Stimulated activated CD4-positive, alpha-beta T cell treated with anti-CD3 and anti-CD28 coated beads, Interleukin-4, amount 100 ng/mL, for 4 hours (primary cell): ENCODE measurements at regions not wholly inside any gene's neighbourhood (a gene's known extent, or its start where the extent isn't known, plus 50 kb on each side); places are given as distances from the start of the nearest gene placed in this dataset.
A peak's percentile ranks its signal among the peaks of the same experiment; 100 is the strongest.

ENCODE experiments used
- DNase-seq, 2 experiments: peaks; one replicate each; pipeline ENCODE4 v3.0.0-alpha.2; 2020

GRCh38 chr2:204049635-204050034, 113.1 kb downstream of the ICOS start:
- DNase-seq, result no peak

- no peak for DNase-seq
These were observed 114.1 kb downstream of the ICOS start for GRCh38 chr2:204050681-204051080.

- DNase-seq, result no peak
These were observed 114.9 kb downstream of the ICOS start for GRCh38 chr2:204051476-204051875.

- DNase-seq, result no peak
These were observed 115.5 kb downstream of the ICOS start for GRCh38 chr2:204051984-204052556.

- DNase-seq, result no peak
These were observed 122.5 kb downstream of the ICOS start for GRCh38 chr2:204059016-204059415.

- no peak for DNase-seq
These were observed 124.3 kb downstream of the ICOS start for GRCh38 chr2:204060841-204061240.

- no peak for DNase-seq
These were observed 124.7 kb downstream of the ICOS start for GRCh38 chr2:204061241-204061640.

GRCh38 chr2:204064119-204064518, 127.6 kb downstream of the ICOS start:
- DNase-seq, result no peak

- DNase-seq, result no peak
These were observed 129.0 kb downstream of the ICOS start for GRCh38 chr2:204065566-204065965.

GRCh38 chr2:204066051-204066450, 129.5 kb downstream of the ICOS start:
- no peak for DNase-seq

- DNase-seq, result no peak
These were observed 133.2 kb downstream of the ICOS start for GRCh38 chr2:204069804-204070203.

- peak; percentile 45 to 71 for DNase-seq
These were observed 136.1 kb downstream of the ICOS start for GRCh38 chr2:204072443-204073324.

- no peak for DNase-seq
These were observed 137.9 kb downstream of the ICOS start for GRCh38 chr2:204074456-204074855.

GRCh38 chr2:204078003-204078698, 141.6 kb downstream of the ICOS start:
- DNase-seq, result no peak

GRCh38 chr2:204081487-204082425, 145.2 kb downstream of the ICOS start:
- DNase-seq, result no peak

- no peak for DNase-seq
These were observed 149.6 kb downstream of the ICOS start for GRCh38 chr2:204086167-204086566.

- no peak for DNase-seq
These were observed 152.5 kb downstream of the ICOS start for GRCh38 chr2:204089105-204089504.

- no peak for DNase-seq
These were observed 153.0 kb downstream of the ICOS start for GRCh38 chr2:204089574-204089973.

GRCh38 chr2:204090021-204090420, 153.5 kb downstream of the ICOS start:
- DNase-seq, result no peak

GRCh38 chr2:204104811-204105210, 168.2 kb downstream of the ICOS start:
- DNase-seq, result no peak

- DNase-seq, result peak; percentile 13 to 19
These were observed 171.8 kb downstream of the ICOS start for GRCh38 chr2:204108330-204108751.

- no peak for DNase-seq
These were observed 172.3 kb downstream of the ICOS start for GRCh38 chr2:204108781-204109295.
